Astrocyte of the spinal cord (primary cell): ENCODE measurements at regions not wholly inside any gene's neighbourhood (a gene's known extent, or its start where the extent isn't known, plus 50 kb on each side); places are given as distances from the start of the nearest gene placed in this dataset.

Source experiments
- DNase-seq: peaks from one replicate; pipeline ENCODE4 v3.0.0; 2011; ENCODE audit warnings: low read depth, low spot score
- H3K4me3 ChIP-seq: 2 replicates; pipeline ENCODE4 v1.5.1; 2011; ENCODE audit warnings: low read depth, mild to moderate bottlenecking, low read length, moderate library complexity
- in situ Hi-C: cut with HindIII; loops from 2 replicates; pipeline ENCODE4 v1.10.0; 2017; ENCODE audit warnings: low sequenced_read_pairs
- TF ChIP-seq, protein P1 (sequence below): IDR thresholded peaks from 2 replicates; pipeline ENCODE4 v1.5.1; 2012; ENCODE audit warnings: low read depth, mild to moderate bottlenecking, low read length, inconsistent platforms

DNA sequence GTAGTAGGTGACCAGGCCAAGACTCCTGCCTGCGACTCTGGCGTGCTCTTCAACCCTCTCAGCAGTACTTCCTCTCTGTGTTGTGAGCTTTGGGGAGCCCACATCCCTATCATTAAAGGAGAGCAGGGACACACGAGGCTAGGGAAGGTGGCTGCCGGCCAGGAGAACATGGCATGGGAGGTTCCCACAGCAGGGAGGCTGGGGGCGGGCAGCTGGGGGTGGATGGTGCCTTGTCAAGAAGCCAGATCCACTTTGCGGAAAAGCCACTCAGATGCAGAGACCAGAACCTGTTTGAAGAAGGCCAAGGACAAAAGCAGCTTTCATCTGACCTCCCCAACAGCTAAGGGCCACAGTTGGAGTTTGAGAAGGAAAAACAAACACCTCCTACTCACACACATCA, 198.6 kb downstream of the BCL11B start:
- H3K4me3 ChIP-seq: no peak overlapping the region
- TF ChIP-seq, protein P1, sequence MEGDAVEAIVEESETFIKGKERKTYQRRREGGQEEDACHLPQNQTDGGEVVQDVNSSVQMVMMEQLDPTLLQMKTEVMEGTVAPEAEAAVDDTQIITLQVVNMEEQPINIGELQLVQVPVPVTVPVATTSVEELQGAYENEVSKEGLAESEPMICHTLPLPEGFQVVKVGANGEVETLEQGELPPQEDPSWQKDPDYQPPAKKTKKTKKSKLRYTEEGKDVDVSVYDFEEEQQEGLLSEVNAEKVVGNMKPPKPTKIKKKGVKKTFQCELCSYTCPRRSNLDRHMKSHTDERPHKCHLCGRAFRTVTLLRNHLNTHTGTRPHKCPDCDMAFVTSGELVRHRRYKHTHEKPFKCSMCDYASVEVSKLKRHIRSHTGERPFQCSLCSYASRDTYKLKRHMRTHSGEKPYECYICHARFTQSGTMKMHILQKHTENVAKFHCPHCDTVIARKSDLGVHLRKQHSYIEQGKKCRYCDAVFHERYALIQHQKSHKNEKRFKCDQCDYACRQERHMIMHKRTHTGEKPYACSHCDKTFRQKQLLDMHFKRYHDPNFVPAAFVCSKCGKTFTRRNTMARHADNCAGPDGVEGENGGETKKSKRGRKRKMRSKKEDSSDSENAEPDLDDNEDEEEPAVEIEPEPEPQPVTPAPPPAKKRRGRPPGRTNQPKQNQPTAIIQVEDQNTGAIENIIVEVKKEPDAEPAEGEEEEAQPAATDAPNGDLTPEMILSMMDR: no peak
- DNase-seq: no peak
- in situ Hi-C loops: no loop called here

DNA sequence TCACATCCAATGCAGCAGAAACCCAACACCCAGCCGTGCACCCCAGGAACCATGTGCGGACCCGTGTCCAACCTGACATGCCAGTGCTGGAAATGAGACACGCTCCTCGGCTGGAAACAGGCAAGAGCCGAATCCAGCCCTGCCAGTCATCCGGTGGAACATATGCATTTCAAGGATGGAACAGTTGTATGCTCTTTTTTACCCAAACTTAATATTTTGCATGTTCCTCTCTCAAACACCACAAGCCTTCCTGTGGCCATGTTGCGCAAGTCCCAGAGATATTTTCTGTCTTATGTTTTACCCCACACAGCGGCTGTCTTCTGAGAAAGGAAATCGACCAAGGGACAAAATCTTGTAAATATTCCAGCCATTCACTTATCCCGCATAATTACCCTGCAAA, 196.9 kb downstream of the BCL11B start:
- in situ Hi-C loops: no loop called here
- TF ChIP-seq, protein P1: no peak
- DNase-seq: no peak
- H3K4me3 ChIP-seq: no peak overlapping the region

DNA sequence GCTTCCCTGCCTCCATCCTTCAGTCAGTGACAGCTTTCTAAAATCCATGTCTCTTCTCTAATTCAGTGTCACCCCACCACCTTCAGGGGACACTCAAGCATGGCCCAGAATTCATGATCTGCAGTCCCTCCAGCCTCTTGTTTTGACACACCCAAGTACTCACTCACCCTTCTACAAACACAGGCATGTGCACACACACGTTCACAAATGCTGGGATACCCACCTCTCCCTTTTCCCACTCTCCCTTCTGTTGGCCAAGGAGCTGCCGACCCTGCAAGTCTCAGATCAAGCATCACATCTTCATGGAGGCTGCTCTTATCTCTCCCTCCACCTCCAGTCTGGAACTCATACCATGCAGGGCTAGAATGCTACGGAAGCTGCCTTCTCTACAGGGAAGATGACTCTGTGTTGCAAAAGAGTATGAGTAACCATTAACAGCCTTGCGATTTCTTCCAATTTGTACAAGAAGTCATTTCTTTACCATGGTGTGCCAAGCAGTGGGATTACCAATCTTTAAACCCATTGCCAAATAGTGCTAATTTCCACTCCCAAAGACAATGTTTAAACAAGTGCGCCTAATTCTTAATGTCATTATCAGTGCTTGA, 196.1 kb downstream of the BCL11B start:
- no peak for DNase-seq
- in situ Hi-C loops: no loop called here
- TF ChIP-seq, protein P1: no peak
- no peak overlapping the region for H3K4me3 ChIP-seq

DNA sequence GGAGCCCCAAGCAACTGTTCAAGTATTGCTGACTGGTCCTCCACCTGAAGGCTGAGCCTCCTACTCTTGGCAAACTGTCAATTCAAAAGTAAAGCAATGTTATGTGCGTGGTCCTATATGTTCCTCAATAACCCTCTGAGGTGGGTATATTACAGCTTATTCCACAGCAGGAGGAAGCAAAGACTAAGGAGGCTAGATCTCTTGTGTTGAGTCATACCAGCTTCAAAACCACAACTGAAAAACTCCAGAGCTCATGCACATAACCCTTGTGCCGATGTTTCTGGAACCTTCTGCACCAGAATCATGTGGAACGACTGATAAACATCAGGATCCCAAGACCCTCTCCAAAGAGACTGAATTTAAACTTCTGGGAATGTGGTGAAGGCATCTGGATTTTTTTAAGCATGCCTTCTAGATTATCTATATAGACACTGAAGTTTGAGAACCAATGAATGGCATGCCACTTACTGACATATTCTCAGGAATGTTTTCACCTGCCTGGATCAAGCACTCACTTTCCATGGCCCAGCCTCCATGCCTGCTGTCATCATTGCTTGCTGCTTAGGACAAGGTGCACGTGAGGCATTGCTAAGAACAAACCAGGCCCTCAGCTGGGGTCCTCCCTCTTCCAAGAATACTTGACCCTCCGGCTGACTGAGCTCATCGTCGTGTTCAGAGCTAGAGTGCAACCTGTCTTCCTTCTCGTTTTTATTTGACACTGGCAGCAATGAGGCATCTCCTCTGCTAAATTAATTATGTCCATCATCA, 194.7 kb downstream of the BCL11B start:
- no peak for DNase-seq
- H3K4me3 ChIP-seq: no peak overlapping the region
- in situ Hi-C loops: no loop called here
- TF ChIP-seq, protein P1: no peak

DNA sequence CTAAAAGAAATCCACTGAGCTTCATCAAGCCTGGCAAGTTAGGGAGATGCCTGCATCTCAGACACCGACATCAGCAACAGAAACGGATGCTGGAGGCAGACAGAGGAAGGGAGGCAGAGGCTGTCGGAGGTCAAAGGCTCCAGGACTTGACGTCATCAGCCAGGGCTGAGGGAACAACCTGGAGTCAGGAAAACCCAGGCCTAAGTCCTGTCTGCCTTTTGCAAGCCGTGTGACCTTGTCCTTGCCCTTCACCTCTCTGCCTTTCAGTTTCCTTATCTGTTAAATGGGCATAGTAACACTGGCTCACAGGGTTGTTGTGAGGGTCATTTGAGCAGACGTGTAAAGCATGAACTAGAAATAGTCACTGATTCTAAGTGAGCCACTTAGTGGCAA, 194.2 kb downstream of the BCL11B start:
- H3K4me3 ChIP-seq: no peak overlapping the region
- TF ChIP-seq, protein P1: no peak
- in situ Hi-C loops: no loop called here
- no peak for DNase-seq

DNA sequence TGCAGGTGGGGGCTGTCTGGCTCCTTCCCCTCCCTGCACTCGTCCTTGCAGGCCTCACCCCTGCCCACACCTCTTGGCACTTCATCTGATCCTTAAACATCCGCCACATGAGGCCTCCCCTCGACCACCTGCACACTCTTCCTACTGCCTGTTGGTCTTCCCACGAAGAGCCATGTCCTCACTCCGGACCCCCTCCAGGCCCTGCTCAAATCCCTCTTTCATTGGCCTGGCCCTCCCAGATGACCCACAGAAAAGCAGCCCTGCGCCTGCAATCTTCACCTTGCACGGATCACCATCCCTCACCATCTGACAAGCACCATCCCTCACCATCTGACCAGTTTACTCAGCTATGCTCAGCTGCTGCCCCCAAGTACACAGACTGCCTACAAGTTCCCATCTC, 193.6 kb downstream of the BCL11B start:
- no peak overlapping the region for H3K4me3 ChIP-seq
- in situ Hi-C loops: no loop called here
- DNase-seq: no peak
- TF ChIP-seq, protein P1: no peak
